ENCODE measurements at regions not wholly inside any gene's neighbourhood (a gene's known extent, or its start where the extent isn't known, plus 50 kb on each side); places are given as distances from the start of the nearest gene placed in this dataset.
A peak's percentile ranks its signal among the peaks of the same experiment; 100 is the strongest.

DNA sequence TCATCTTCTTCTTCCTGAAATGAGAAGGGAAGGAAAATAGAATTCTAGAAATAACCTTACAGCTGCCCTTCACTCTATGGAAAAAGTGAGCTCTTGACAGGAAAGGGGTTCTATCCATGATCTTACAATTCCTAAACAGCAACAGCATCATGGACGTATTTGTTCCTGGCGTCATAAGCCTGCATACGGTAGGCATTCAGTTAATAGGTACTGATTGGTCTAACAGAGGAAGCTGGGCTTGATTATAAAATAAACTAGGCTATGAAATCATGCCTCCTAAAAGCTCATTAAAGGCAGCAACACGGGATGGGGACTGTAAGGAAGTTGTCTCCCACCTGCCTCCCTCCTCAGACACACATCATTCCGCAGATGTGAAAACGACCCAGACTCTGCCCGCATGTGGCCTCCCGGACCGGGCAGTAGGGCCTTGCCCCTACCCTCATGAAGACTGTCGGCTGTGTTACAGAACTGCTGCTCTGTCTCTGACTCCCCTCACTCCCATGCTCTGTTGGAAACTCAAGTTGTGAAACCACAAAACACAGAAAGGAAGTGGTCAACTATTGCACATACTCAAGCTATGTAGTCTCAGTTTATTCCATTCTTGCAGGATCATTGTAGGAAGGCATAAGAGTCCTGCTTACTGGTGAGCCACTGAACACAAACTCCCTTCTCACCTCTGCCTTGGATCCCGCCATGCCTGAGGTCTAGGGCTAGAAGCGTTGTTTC, 129.8 kb downstream of the DLEU7 start:
- TF ChIP-seq CTCF (IDR thresholded peaks at IDR 0.05; ENCODE audit: low read depth, low read length) (no peak), POLR2A (IDR thresholded peaks at IDR 0.05; ENCODE audit: extremely low read depth, insufficient read length) (no peak)
- TF ChIP-seq, protein P1, sequence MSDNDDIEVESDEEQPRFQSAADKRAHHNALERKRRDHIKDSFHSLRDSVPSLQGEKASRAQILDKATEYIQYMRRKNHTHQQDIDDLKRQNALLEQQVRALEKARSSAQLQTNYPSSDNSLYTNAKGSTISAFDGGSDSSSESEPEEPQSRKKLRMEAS (IDR thresholded peaks at IDR 0.05; ENCODE audit: low read depth, low read length) = peak; percentile 78
